KMS-11 (cell line): ENCODE measurements at regions not wholly inside any gene's neighbourhood (a gene's known extent, or its start where the extent isn't known, plus 50 kb on each side); places are given as distances from the start of the nearest gene placed in this dataset.
"Not testable (repeated sequence)": the region's sequence is repeated elsewhere in the genome, so short reads cannot be mapped to it uniquely, and the experiment has no call there.

ENCODE experiments used
- H2AFZ ChIP-seq: fragments of 200-600 bp; sonication (generic); 2 replicates; pipeline ENCODE4 v1.6.1; 2016; ENCODE audit warnings: antibody characterized with exemption, mixed run types, low read depth
- H3K27ac ChIP-seq: fragments of 200-600 bp; sonication (generic); 2 replicates; pipeline ENCODE4 v1.6.1; 2016; ENCODE audit warnings: mild to moderate bottlenecking, mixed run types
- H3K27me3 ChIP-seq: fragments of 200-600 bp; sonication (generic); 2 replicates; pipeline ENCODE4 v1.6.1; 2017; ENCODE audit warnings: mild to moderate bottlenecking, low read depth, mixed run types, moderate library complexity; ENCODE audit not compliant: insufficient read depth
- H3K36me3 ChIP-seq: fragments of 200-600 bp; sonication (generic); 2 replicates; pipeline ENCODE4 v1.6.1; 2017; ENCODE audit warnings: mild to moderate bottlenecking, mixed run types; ENCODE audit not compliant: insufficient read depth
- H3K4me1 ChIP-seq: fragments of 200-600 bp; sonication (generic); 2 replicates; pipeline ENCODE4 v1.6.1; 2016; ENCODE audit warnings: mild to moderate bottlenecking, low read depth, mixed run types; ENCODE audit not compliant: poor library complexity, severe bottlenecking
- H3K4me2 ChIP-seq: fragments of 200-600 bp; sonication (generic); 2 replicates; pipeline ENCODE4 v1.7.0; 2016; ENCODE audit warnings: mild to moderate bottlenecking, mixed run types
- H3K4me3 ChIP-seq: fragments of 200-600 bp; sonication (generic); IDR thresholded peaks from 2 replicates; pipeline ENCODE4 v1.6.1; 2017; ENCODE audit warnings: low read depth, low read length, mixed read lengths; ENCODE audit not compliant: insufficient read depth
- H3K79me2 ChIP-seq: fragments of 200-600 bp; sonication (generic); 2 replicates; pipeline ENCODE4 v1.6.1; 2016; ENCODE audit warnings: low read depth, mixed run types; ENCODE audit not compliant: insufficient read depth
- H3K9ac ChIP-seq: fragments of 200-600 bp; sonication (generic); 2 replicates; pipeline ENCODE4 v1.6.1; 2016; ENCODE audit warnings: mild to moderate bottlenecking, mixed run types
- H4K20me1 ChIP-seq: fragments of 200-600 bp; sonication (generic); 2 replicates; pipeline ENCODE4 v1.6.1; 2016; ENCODE audit warnings: mild to moderate bottlenecking, mixed run types; ENCODE audit not compliant: insufficient read depth
- CTCF ChIP-seq: fragments of 200-600 bp; sonication (generic); conservative IDR thresholded peaks from 2 replicates; pipeline ENCODE4 v1.6.1; 2017; ENCODE audit warnings: low read depth, mild to moderate bottlenecking, antibody characterized with exemption, low read length, moderate library complexity, mixed read lengths

- Histone ChIP-seq H4K20me1 (no peaks in the 10 kb centered on the region), H3K36me3 (no peaks in the 10 kb centered on the region), H3K9ac (no peak overlapping the region), H2AFZ (no peak overlapping the region), H3K4me2 (no peak overlapping the region), H3K4me1 (no peaks in the 10 kb centered on the region), H3K4me3 (no peak overlapping the region), H3K27ac (no peak overlapping the region), H3K79me2 (no peaks in the 10 kb centered on the region), H3K27me3 (no peaks in the 10 kb centered on the region)
- no peak for TF ChIP-seq CTCF
Observed at GRCh38 chr1:166630369-166630768, 208.9 kb upstream of the POGK start.

- no peak for TF ChIP-seq CTCF
- H4K20me1 ChIP-seq, result no peaks in the 10 kb centered on the region
Observed at GRCh38 chr1:166638137-166638536, 201.1 kb upstream of the POGK start.

GRCh38 chr1:166657228-166657627, 182.0 kb upstream of the POGK start:
- H2AFZ ChIP-seq, H3K27ac ChIP-seq, H3K79me2 ChIP-seq, H4K20me1 ChIP-seq, H3K9ac ChIP-seq, H3K4me2 ChIP-seq, H3K4me1 ChIP-seq, H3K36me3 ChIP-seq, H3K27me3 ChIP-seq, H3K4me3 ChIP-seq: not testable (repeated sequence)

More at GRCh38 chr1:166638137-166638536, 201.1 kb upstream of the POGK start:
- Histone ChIP-seq H3K27ac (no peak overlapping the region), H3K4me1 (no peaks in the 10 kb centered on the region), H3K27me3 (no peaks in the 10 kb centered on the region), H3K4me2 (no peak overlapping the region), H3K36me3 (no peaks in the 10 kb centered on the region), H3K4me3 (no peak overlapping the region), H3K79me2 (no peaks in the 10 kb centered on the region), H2AFZ (no peak overlapping the region), H3K9ac (no peak overlapping the region)

- not testable (repeated sequence) for H3K4me2 ChIP-seq, H3K4me3 ChIP-seq, H3K27ac ChIP-seq, H3K4me1 ChIP-seq, H3K9ac ChIP-seq, H3K79me2 ChIP-seq, H3K36me3 ChIP-seq, H4K20me1 ChIP-seq, H3K27me3 ChIP-seq, H2AFZ ChIP-seq
Observed at GRCh38 chr1:166666790-166667189, 172.5 kb upstream of the POGK start.

- not testable (repeated sequence) for H3K4me1 ChIP-seq, H3K79me2 ChIP-seq, H3K27me3 ChIP-seq, H4K20me1 ChIP-seq, H3K4me2 ChIP-seq, H3K9ac ChIP-seq, H2AFZ ChIP-seq, H3K27ac ChIP-seq, H3K4me3 ChIP-seq, H3K36me3 ChIP-seq
Observed at GRCh38 chr1:166667600-166667999, 171.7 kb upstream of the POGK start.

- Histone ChIP-seq H2AFZ (no peak overlapping the region), H3K27me3 (no peaks in the 10 kb centered on the region), H3K4me1 (peaks cover 10% of the 10 kb centered on the region), H4K20me1 (no peaks in the 10 kb centered on the region), H3K9ac (no peak overlapping the region), H3K36me3 (no peaks in the 10 kb centered on the region), H3K27ac (no peak overlapping the region), H3K4me2 (no peak overlapping the region), H3K79me2 (no peaks in the 10 kb centered on the region), H3K4me3 (no peak overlapping the region)
- TF ChIP-seq CTCF, result no peak
Observed at GRCh38 chr1:166671627-166672026, 167.6 kb upstream of the POGK start.
